ENCODE measurements at regions not wholly inside any gene's neighbourhood (a gene's known extent, or its start where the extent isn't known, plus 50 kb on each side); places are given as distances from the start of the nearest gene placed in this dataset.

DNA sequence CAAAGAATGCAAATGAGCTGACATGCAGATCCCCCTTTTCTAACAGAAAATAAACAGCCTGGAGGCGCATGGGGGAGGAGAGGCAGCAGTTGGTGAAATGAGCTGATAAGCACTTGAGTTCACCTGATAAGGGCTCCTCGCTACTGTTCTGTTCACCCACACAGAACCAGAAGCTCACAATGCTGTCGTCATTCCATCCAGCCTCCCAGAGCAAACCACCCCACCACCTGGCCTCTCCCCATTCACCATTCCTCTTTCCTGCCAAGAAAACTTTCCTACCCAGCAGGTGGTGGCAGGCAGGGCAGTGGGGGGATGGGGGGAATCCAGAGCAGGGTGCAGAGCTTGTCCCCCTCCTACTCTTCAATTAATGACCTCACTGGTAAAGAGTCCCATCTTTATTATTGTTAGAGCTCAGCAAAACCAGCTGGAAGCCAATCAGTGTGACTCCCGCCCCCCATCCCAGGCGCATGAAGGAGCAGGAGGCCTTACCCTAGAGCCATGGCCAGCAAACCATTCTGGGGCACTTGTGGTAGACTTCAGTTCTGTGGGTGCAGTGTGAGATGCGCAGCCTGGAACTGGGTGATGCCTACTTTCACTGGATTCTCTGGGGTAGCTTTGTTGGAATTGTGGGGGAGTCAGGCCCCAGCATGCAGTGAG is 350.3 kb downstream of the ZIC3 start:
- TF ChIP-seq SIN3A (IDR thresholded peaks at IDR 0.05; ENCODE audit: borderline replicate concordance, insufficient read depth, low read length) (no peak), FOXP2 (optimal IDR thresholded peaks at IDR 0.05; ENCODE audit: borderline replicate concordance, extremely low read depth, extremely low read length, insufficient read depth) (no peak), TAF1 (IDR thresholded peaks at IDR 0.05; ENCODE audit: borderline replicate concordance, insufficient read depth, low read length) (no peak), POLR2AphosphoS5 (IDR thresholded peaks at IDR 0.05; ENCODE audit: low read depth, low read length) (no peak)
- TF ChIP-seq, protein P1, sequence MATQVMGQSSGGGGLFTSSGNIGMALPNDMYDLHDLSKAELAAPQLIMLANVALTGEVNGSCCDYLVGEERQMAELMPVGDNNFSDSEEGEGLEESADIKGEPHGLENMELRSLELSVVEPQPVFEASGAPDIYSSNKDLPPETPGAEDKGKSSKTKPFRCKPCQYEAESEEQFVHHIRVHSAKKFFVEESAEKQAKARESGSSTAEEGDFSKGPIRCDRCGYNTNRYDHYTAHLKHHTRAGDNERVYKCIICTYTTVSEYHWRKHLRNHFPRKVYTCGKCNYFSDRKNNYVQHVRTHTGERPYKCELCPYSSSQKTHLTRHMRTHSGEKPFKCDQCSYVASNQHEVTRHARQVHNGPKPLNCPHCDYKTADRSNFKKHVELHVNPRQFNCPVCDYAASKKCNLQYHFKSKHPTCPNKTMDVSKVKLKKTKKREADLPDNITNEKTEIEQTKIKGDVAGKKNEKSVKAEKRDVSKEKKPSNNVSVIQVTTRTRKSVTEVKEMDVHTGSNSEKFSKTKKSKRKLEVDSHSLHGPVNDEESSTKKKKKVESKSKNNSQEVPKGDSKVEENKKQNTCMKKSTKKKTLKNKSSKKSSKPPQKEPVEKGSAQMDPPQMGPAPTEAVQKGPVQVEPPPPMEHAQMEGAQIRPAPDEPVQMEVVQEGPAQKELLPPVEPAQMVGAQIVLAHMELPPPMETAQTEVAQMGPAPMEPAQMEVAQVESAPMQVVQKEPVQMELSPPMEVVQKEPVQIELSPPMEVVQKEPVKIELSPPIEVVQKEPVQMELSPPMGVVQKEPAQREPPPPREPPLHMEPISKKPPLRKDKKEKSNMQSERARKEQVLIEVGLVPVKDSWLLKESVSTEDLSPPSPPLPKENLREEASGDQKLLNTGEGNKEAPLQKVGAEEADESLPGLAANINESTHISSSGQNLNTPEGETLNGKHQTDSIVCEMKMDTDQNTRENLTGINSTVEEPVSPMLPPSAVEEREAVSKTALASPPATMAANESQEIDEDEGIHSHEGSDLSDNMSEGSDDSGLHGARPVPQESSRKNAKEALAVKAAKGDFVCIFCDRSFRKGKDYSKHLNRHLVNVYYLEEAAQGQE (IDR thresholded peaks at IDR 0.05; ENCODE audit: insufficient read depth in 1 of 2, low read depth in 2 of 2, low read length in 2 of 2), result no peak

DNA sequence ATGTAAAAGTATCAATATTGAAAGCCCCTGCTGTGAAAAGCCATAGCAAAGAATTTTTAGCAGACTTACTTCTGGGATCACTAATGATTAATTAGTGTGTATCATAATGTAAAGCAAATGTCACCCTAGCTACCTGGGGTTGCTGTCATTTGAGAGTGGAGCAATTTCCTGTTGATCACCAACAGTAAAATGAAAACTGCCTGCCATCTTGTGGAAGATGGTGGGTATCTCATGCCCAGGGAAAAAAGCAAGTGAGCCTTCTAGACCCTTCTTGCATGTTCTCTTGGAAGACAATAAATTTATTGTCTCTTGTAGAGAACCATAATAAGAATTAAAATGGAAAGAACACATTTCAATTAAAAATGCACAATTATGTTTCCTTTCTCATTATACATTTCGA is 360.2 kb downstream of the ZIC3 start:
- TF ChIP-seq POLR2AphosphoS5 (IDR thresholded peaks at IDR 0.05; ENCODE audit: low read depth, low read length) (no peak), TAF1 (IDR thresholded peaks at IDR 0.05; ENCODE audit: borderline replicate concordance, insufficient read depth, low read length) (no peak), SIN3A (IDR thresholded peaks at IDR 0.05; ENCODE audit: borderline replicate concordance, insufficient read depth, low read length) (no peak), FOXP2 (optimal IDR thresholded peaks at IDR 0.05; ENCODE audit: borderline replicate concordance, extremely low read depth, extremely low read length, insufficient read depth) (no peak)
- TF ChIP-seq, protein P1 (IDR thresholded peaks at IDR 0.05; ENCODE audit: insufficient read depth in 1 of 2, low read depth in 2 of 2, low read length in 2 of 2), result no peak

DNA sequence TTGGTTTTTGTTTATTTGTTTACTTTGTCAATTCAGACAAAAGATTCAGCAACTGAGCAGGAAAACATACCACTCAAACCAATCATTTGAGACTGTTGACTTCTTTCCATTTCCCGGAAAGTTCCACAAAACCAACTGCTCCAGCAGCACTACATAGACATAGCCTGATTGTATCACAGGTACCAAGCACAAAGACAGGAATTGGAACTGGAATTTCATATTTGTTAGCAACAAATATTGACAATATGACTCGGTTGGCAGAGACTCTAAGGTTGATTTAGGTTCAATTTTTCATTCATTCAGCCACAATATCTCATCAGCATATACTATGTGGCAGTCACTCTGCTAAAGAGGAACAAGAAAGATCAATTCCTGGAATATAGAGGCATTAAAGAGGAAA is 364.0 kb downstream of the ZIC3 start:
- TF ChIP-seq FOXP2 (optimal IDR thresholded peaks at IDR 0.05; ENCODE audit: borderline replicate concordance, extremely low read depth, extremely low read length, insufficient read depth) (no peak), SIN3A (IDR thresholded peaks at IDR 0.05; ENCODE audit: borderline replicate concordance, insufficient read depth, low read length) (no peak), TAF1 (IDR thresholded peaks at IDR 0.05; ENCODE audit: borderline replicate concordance, insufficient read depth, low read length) (no peak), POLR2AphosphoS5 (IDR thresholded peaks at IDR 0.05; ENCODE audit: low read depth, low read length) (no peak)
- TF ChIP-seq, protein P1 (IDR thresholded peaks at IDR 0.05; ENCODE audit: insufficient read depth in 1 of 2, low read depth in 2 of 2, low read length in 2 of 2), result no peak

DNA sequence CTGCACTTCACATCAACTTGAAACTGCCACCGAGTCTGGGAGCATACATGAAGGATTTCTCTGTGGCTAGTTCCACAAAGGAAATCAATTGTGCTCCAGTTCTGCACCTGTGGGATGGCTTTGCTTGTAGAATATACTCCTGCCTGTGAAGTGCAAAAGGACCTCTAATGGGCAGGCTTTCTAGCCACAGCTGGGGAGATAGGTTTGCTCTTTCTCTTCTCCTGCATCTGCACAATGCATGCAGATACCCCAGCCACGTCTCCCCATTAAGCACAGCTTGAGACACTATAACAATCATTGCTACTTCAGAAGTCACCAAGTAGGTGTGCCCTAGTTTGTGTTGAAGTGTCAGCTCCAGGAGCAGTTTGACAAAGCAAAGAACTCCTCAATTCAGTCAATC is 364.6 kb downstream of the ZIC3 start:
- TF ChIP-seq FOXP2 (optimal IDR thresholded peaks at IDR 0.05; ENCODE audit: borderline replicate concordance, extremely low read depth, extremely low read length, insufficient read depth) (no peak), POLR2AphosphoS5 (IDR thresholded peaks at IDR 0.05; ENCODE audit: low read depth, low read length) (no peak), SIN3A (IDR thresholded peaks at IDR 0.05; ENCODE audit: borderline replicate concordance, insufficient read depth, low read length) (no peak), TAF1 (IDR thresholded peaks at IDR 0.05; ENCODE audit: borderline replicate concordance, insufficient read depth, low read length) (no peak)
- TF ChIP-seq, protein P1 (IDR thresholded peaks at IDR 0.05; ENCODE audit: insufficient read depth in 1 of 2, low read depth in 2 of 2, low read length in 2 of 2), result no peak

Measured in PFSK-1 (cell line).